ENCODE measurements at regions not wholly inside any gene's neighbourhood (a gene's known extent, or its start where the extent isn't known, plus 50 kb on each side); places are given as distances from the start of the nearest gene placed in this dataset.

- no peak for DNase-seq
Observed at GRCh38 chr7:46746695-46747687, 825.9 kb upstream of the IGFBP3 start.

- no peak for DNase-seq
Observed at GRCh38 chr7:46745707-46746090, 824.6 kb upstream of the IGFBP3 start.

GRCh38 chr7:46744957-46745706 lies 824.1 kb upstream of the IGFBP3 start:
- no peak for DNase-seq

- DNase-seq, result no peak
Observed at GRCh38 chr7:46742601-46743000, 821.5 kb upstream of the IGFBP3 start.

- no peak for DNase-seq
Observed at GRCh38 chr7:46741938-46742540, 821.0 kb upstream of the IGFBP3 start.

- DNase-seq, result no peak
Observed at GRCh38 chr7:46741181-46741580, 820.1 kb upstream of the IGFBP3 start.

- DNase-seq, result no peak
Observed at GRCh38 chr7:46739518-46740234, 818.6 kb upstream of the IGFBP3 start.

- DNase-seq, result no peak
Observed at GRCh38 chr7:46738796-46739195, 817.7 kb upstream of the IGFBP3 start.

- DNase-seq, result no peak
Observed at GRCh38 chr7:46738165-46738564, 817.1 kb upstream of the IGFBP3 start.

GRCh38 chr7:46725838-46726237 lies 804.8 kb upstream of the IGFBP3 start:
- DNase-seq, result no peak

- DNase-seq, result no peak
Observed at GRCh38 chr7:46725136-46725535, 804.1 kb upstream of the IGFBP3 start.

GRCh38 chr7:46723742-46724141 lies 802.7 kb upstream of the IGFBP3 start:
- DNase-seq, result no peak

GRCh38 chr7:46723003-46723402 lies 801.9 kb upstream of the IGFBP3 start:
- DNase-seq, result no peak

GRCh38 chr7:46720761-46721160 lies 799.7 kb upstream of the IGFBP3 start:
- DNase-seq, result no peak

- no peak for DNase-seq
Observed at GRCh38 chr7:46719616-46720015, 798.5 kb upstream of the IGFBP3 start.

GRCh38 chr7:46716926-46717325 lies 795.9 kb upstream of the IGFBP3 start:
- DNase-seq, result no peak

- no peak for DNase-seq
Observed at GRCh38 chr7:46715579-46715978, 794.5 kb upstream of the IGFBP3 start.

GRCh38 chr7:46714904-46715303 lies 793.8 kb upstream of the IGFBP3 start:
- no peak for DNase-seq

GRCh38 chr7:46713868-46714596 lies 793.0 kb upstream of the IGFBP3 start:
- no peak for DNase-seq

- DNase-seq, result no peak
Observed at GRCh38 chr7:46710927-46711326, 789.9 kb upstream of the IGFBP3 start.

GRCh38 chr7:46707973-46708372 lies 786.9 kb upstream of the IGFBP3 start:
- DNase-seq, result no peak
